H1 (cell line): ENCODE measurements at regions not wholly inside any gene's neighbourhood (a gene's known extent, or its start where the extent isn't known, plus 50 kb on each side); places are given as distances from the start of the nearest gene placed in this dataset.

Experiments used
- CTCF ChIA-PET: fragments of 300-600 bp; sonication (Branson Sonifier 250); formaldehyde crosslinking; loops from one replicate; lab custom pipeline; 2021; ENCODE audit not compliant: partially characterized antibody; lab: Charles Lee
- POLR2A ChIA-PET: fragments of 300-600 bp; sonication (Branson Sonifier 250); formaldehyde crosslinking; loops from one replicate; lab custom pipeline; 2021; ENCODE audit warnings: inconsistent platforms; ENCODE audit not compliant: partially characterized antibody; lab: Charles Lee
- DNase-seq, 2 experiments: peaks; one replicate each; pipeline versions ENCODE4 v3.0.0 to v3.0.0-alpha.2; 2010 to 2022; ENCODE audit warnings: low spot score in 2 of 2, low read depth in 1 of 2, mixed read lengths in 1 of 2
- FAIRE-seq: peaks from 2 replicates; lab custom pipeline; 2011; peaks lifted over from hg19 to GRCh38; lab: Jason Lieb, UNC
- H2AFZ ChIP-seq: 2 replicates; pipeline ENCODE4 v1.8.1; 2012; ENCODE audit warnings: low read length, inconsistent platforms
- H2AK5ac ChIP-seq: 2 replicates; pipeline ENCODE4 v1.6.1; 2013; ENCODE audit warnings: low read depth, low read length
- H2BK120ac ChIP-seq: replicated peaks from 2 replicates; pipeline ENCODE3; 2013; ENCODE audit warnings: low read depth, low read length, inconsistent platforms
- H2BK12ac ChIP-seq: 2 replicates; pipeline ENCODE4 v1.6.1; 2013; ENCODE audit warnings: low read depth, low read length
- H2BK15ac ChIP-seq: 2 replicates; pipeline ENCODE4 v1.6.1; 2013; ENCODE audit warnings: low read length
- H2BK20ac ChIP-seq: 2 replicates; pipeline ENCODE4 v1.6.1; 2013; ENCODE audit warnings: low read length
- H2BK5ac ChIP-seq: 2 replicates; pipeline ENCODE4 v1.6.1; 2013; ENCODE audit warnings: low read depth, low read length
- H3K14ac ChIP-seq: 2 replicates; pipeline ENCODE4 v1.6.1; 2013; ENCODE audit warnings: inconsistent platforms; ENCODE audit not compliant: insufficient read length
- H3K18ac ChIP-seq: 2 replicates; pipeline ENCODE4 v1.6.1; 2013; ENCODE audit warnings: low read length; ENCODE audit errors: extremely low read depth
- H3K23ac ChIP-seq: 2 replicates; pipeline ENCODE4 v1.6.1; 2013; ENCODE audit warnings: inconsistent platforms; ENCODE audit not compliant: insufficient read length
- H3K23me2 ChIP-seq: 2 replicates; pipeline ENCODE4 v1.6.1; 2013; ENCODE audit warnings: low read depth, low read length
- H3K27ac ChIP-seq: 2 replicates; pipeline ENCODE4 v1.6.1; 2011; ENCODE audit warnings: low read depth, low read length, inconsistent platforms
- H3K27me3 ChIP-seq, 4 experiments: replicated peaks in 1 of 4; 1 replicate in 1 of 4; 2 replicates in 3 of 4; pipeline versions ENCODE4 v1.6.1 to v1.8.1; 2011 to 2013; ENCODE audit warnings: low read length in 3 of 4, mild to moderate bottlenecking in 3 of 4, inconsistent platforms in 2 of 4, mixed read lengths in 2 of 4, moderate library complexity in 1 of 4; ENCODE audit not compliant: control insufficient read depth in 3 of 4, insufficient read depth in 3 of 4; ENCODE audit errors: extremely low read depth in 1 of 4
- H3K36me3 ChIP-seq, 4 experiments: 2 replicates each; pipeline versions ENCODE4 v1.6.1 to v1.8.1; 2011 to 2013; ENCODE audit warnings: mild to moderate bottlenecking in 4 of 4, low read length in 3 of 4, moderate library complexity in 2 of 4, control low read depth in 1 of 4, inconsistent platforms in 1 of 4; ENCODE audit not compliant: insufficient read depth in 4 of 4, control insufficient read depth in 2 of 4
- H3K4ac ChIP-seq: replicated peaks from 2 replicates; pipeline ENCODE3; 2013; ENCODE audit warnings: low read length, low read depth, mixed read lengths, inconsistent platforms; ENCODE audit not compliant: insufficient read length
- H3K4me1 ChIP-seq, 4 experiments: replicated peaks in 1 of 4; 1 replicate in 1 of 4; 2 replicates in 3 of 4; pipeline versions ENCODE4 v1.6.1 to v1.8.1; 2011 to 2013; ENCODE audit warnings: low read length in 3 of 4, inconsistent platforms in 2 of 4, mixed read lengths in 1 of 4; ENCODE audit not compliant: insufficient read depth in 4 of 4, control insufficient read depth in 3 of 4
- H3K4me2 ChIP-seq, 2 experiments: 2 replicates each; pipeline versions ENCODE4 v1.6.1 to v1.8.1; 2011 to 2013; ENCODE audit warnings: low read depth in 2 of 2, low read length in 2 of 2, control low read depth in 1 of 2, inconsistent platforms in 1 of 2, mild to moderate bottlenecking in 1 of 2; ENCODE audit not compliant: insufficient read depth in 1 of 2
- H3K4me3 ChIP-seq, 4 experiments: fragments of 200-600, 300-600 bp in 1 of 4; sonication (generic), shearing (Covaris generic), sonication (Bioruptor Twin) in 1 of 4; 2 replicates each; pipeline versions ENCODE4 v1.5.1 to v1.8.1; 2011 to 2016; ENCODE audit warnings: low read length in 4 of 4, low read depth in 3 of 4, control low read depth in 2 of 4, inconsistent platforms in 2 of 4, mild to moderate bottlenecking in 2 of 4, mixed read lengths in 1 of 4, moderate library complexity in 1 of 4; ENCODE audit not compliant: insufficient read depth in 2 of 4; ENCODE audit errors: extremely low read depth in 1 of 4
- H3K56ac ChIP-seq: replicated peaks from 2 replicates; pipeline ENCODE3; 2013; ENCODE audit warnings: low read depth, mild to moderate bottlenecking, mixed read lengths, low read length, inconsistent platforms; ENCODE audit not compliant: insufficient read length
- H3K79me1 ChIP-seq: 2 replicates; pipeline ENCODE4 v1.6.1; 2013; ENCODE audit warnings: low read depth, low read length, control low read depth
- H3K79me2 ChIP-seq, 2 experiments: 2 replicates each; pipeline versions ENCODE4 v1.6.1 to v1.8.1; 2012 to 2013; ENCODE audit warnings: low read length in 2 of 2, mild to moderate bottlenecking in 2 of 2, inconsistent platforms in 1 of 2; ENCODE audit not compliant: insufficient read depth in 2 of 2, control insufficient read depth in 1 of 2
- H3K9ac ChIP-seq, 4 experiments: replicated peaks in 1 of 4; 1 replicate in 1 of 4; 2 replicates in 3 of 4; pipeline versions ENCODE4 v1.6.1 to v1.8.1; 2011 to 2013; ENCODE audit warnings: low read depth in 3 of 4, low read length in 3 of 4, control low read depth in 2 of 4, mild to moderate bottlenecking in 2 of 4, moderate library complexity in 2 of 4, inconsistent platforms in 1 of 4; ENCODE audit errors: extremely low read depth in 1 of 4
- H3K9me3 ChIP-seq, 2 experiments: 2 replicates each; pipeline versions ENCODE4 v1.6.1 to v1.8.1; 2012 to 2013; ENCODE audit warnings: mild to moderate bottlenecking in 2 of 2, moderate library complexity in 2 of 2, control low read depth in 1 of 2, inconsistent platforms in 1 of 2, low read depth in 1 of 2, low read length in 1 of 2, mixed read lengths in 1 of 2; ENCODE audit not compliant: insufficient read depth in 2 of 2
- H4K20me1 ChIP-seq, 2 experiments: replicated peaks in 1 of 2; 2 replicates each; pipeline versions ENCODE3 to v1.8.1; 2011 to 2013; ENCODE audit warnings: inconsistent platforms in 2 of 2, low read length in 2 of 2, mild to moderate bottlenecking in 1 of 2; ENCODE audit not compliant: insufficient read depth in 2 of 2, control insufficient read depth in 1 of 2
- H4K5ac ChIP-seq: 2 replicates; pipeline ENCODE4 v1.6.1; 2013; ENCODE audit warnings: low read length, low read depth, mixed read lengths, inconsistent platforms; ENCODE audit not compliant: insufficient read length
- H4K8ac ChIP-seq: 2 replicates; pipeline ENCODE4 v1.8.0; 2013; ENCODE audit warnings: mild to moderate bottlenecking, moderate library complexity, low read length, inconsistent platforms; ENCODE audit not compliant: insufficient read depth; ENCODE audit errors: extremely low read depth
- H4K91ac ChIP-seq: replicated peaks from 2 replicates; pipeline ENCODE3; 2013; ENCODE audit warnings: low read length, mixed read lengths, inconsistent platforms; ENCODE audit not compliant: insufficient read length
- CBX5 ChIP-seq: fragments of 300-800, 300-1000 bp; sonication (generic); IDR thresholded peaks from 2 replicates; pipeline ENCODE4 v1.7.1; 2016; ENCODE audit warnings: antibody characterized with exemption, low read length, low read depth
- CTBP2 ChIP-seq: IDR thresholded peaks from 2 replicates; pipeline ENCODE4 v1.7.0; 2011; ENCODE audit warnings: borderline replicate concordance, mild to moderate bottlenecking, moderate library complexity, mixed read lengths, low read length; ENCODE audit not compliant: insufficient read depth, insufficient read length
- JUN ChIP-seq: IDR thresholded peaks from 2 replicates; pipeline ENCODE4 v1.6.1; 2011; ENCODE audit warnings: low read depth, mild to moderate bottlenecking, improper control_type of control experiment, low read length
- NRF1 ChIP-seq: IDR thresholded peaks from 2 replicates; pipeline ENCODE4 v1.6.1; 2011; ENCODE audit warnings: mild to moderate bottlenecking, low read depth, low read length, improper control_type of control experiment
- WGBS, 2 experiments: shearing (Covaris generic) in 1 of 2; methylation state at CpG; one replicate each; pipeline versions ENCODE4 v1.1.6 to v1.1.7; 2013 to 2015; ENCODE audit warnings: low lambda C conversion rate in 2 of 2, mixed read lengths in 2 of 2, inconsistent platforms in 1 of 2, low coverage in 1 of 2, missing lambda C conversion rate in 1 of 2; ENCODE audit not compliant: insufficient replicate concordance in 2 of 2, insufficient coverage in 1 of 2, insufficient read length in 1 of 2; ENCODE audit errors: extremely low coverage in 1 of 2, missing lambda C conversion rate in 1 of 2; 5-methylcytosine and 5-hydroxymethylcytosine counted together
- TF ChIP-seq, protein P1 (sequence below): IDR thresholded peaks from 2 replicates; pipeline ENCODE4 v1.6.1; 2012; ENCODE audit warnings: low read length, inconsistent platforms

DNA sequence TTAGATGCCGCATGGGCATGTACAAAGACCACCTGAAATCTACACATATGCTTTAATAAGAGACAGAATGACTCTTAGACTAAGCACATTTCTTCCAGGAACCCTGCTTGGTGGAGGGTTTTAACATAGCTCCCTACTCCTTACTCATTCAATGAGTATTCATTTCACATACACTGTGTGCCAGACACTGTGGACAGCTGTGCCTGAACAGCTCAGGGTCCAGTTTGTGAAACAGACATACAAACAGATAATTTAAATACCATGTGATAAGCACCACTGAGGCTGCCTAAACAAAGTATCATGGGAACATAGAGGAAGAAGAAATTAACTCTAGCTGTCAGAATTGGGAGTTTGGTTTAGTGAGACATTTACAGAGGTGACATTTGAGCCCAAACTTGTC lies 65.2 kb upstream of the ITPRID1 start:
- Histone ChIP-seq H4K5ac (no peak overlapping the region), H3K79me1 (no peaks in the 10 kb centered on the region), H4K8ac (no peak overlapping the region), H3K27ac (no peak overlapping the region), H3K4me3 (no peak overlapping the region), H3K14ac (no peak overlapping the region), H2AFZ (no peak overlapping the region), H2BK120ac (no peak overlapping the region), H2AK5ac (no peak overlapping the region), H4K20me1 (no peaks in the 10 kb centered on the region), H3K23ac (no peak overlapping the region), H2BK12ac (no peak overlapping the region), H3K27me3 (peaks cover 0 to 2% (median under 1%) of the 10 kb centered on the region in 4 experiments; a peak in 2 of 7 replicates), H3K4me1 (no peaks in the 10 kb centered on the region), H3K36me3 (no peaks in the 10 kb centered on the region), H2BK15ac (no peak overlapping the region), H4K91ac (no peak overlapping the region), H3K18ac (no peak overlapping the region), H2BK5ac (no peak overlapping the region), H3K9me3 (peaks cover 5 to 7% of the 10 kb centered on the region in 2 experiments; a peak in 2 of 4 replicates), H3K56ac (no peak overlapping the region), H3K23me2 (no peaks in the 10 kb centered on the region; the same call in 1 of the 2 replicates), H3K4me2 (no peak overlapping the region), H3K4ac (no peak overlapping the region), H3K79me2 (no peaks in the 10 kb centered on the region), H2BK20ac (no peak overlapping the region), H3K9ac (no peak overlapping the region)
- no peak for TF ChIP-seq CBX5
- no peak for TF ChIP-seq JUN
- TF ChIP-seq CTBP2 = no peak
- TF ChIP-seq, protein P1, sequence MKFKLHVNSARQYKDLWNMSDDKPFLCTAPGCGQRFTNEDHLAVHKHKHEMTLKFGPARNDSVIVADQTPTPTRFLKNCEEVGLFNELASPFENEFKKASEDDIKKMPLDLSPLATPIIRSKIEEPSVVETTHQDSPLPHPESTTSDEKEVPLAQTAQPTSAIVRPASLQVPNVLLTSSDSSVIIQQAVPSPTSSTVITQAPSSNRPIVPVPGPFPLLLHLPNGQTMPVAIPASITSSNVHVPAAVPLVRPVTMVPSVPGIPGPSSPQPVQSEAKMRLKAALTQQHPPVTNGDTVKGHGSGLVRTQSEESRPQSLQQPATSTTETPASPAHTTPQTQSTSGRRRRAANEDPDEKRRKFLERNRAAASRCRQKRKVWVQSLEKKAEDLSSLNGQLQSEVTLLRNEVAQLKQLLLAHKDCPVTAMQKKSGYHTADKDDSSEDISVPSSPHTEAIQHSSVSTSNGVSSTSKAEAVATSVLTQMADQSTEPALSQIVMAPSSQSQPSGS = no peak
- no peak for TF ChIP-seq NRF1
- no peak for DNase-seq
- WGBS, 2 experiments = 92% methylated on average over 1 of the region's 1 CpG; no CpG with 5 or more reads in 1 of the 2 experiments
- ChIA-PET POLR2A (no interaction called here), CTCF (interaction anchor here (0.8 to 3.7 kb wide), 6 partner anchors 9 to 315 kb away, joined by 3 to 16 read pairs (median 4); no protein-coding TSS in a partner anchor)
- no peak for FAIRE-seq
